ENCODE measurements at regions not wholly inside any gene's neighbourhood (a gene's known extent, or its start where the extent isn't known, plus 50 kb on each side); places are given as distances from the start of the nearest gene placed in this dataset.
"Not testable (repeated sequence)": the region's sequence is repeated elsewhere in the genome, so short reads cannot be mapped to it uniquely, and the experiment has no call there.

DNA sequence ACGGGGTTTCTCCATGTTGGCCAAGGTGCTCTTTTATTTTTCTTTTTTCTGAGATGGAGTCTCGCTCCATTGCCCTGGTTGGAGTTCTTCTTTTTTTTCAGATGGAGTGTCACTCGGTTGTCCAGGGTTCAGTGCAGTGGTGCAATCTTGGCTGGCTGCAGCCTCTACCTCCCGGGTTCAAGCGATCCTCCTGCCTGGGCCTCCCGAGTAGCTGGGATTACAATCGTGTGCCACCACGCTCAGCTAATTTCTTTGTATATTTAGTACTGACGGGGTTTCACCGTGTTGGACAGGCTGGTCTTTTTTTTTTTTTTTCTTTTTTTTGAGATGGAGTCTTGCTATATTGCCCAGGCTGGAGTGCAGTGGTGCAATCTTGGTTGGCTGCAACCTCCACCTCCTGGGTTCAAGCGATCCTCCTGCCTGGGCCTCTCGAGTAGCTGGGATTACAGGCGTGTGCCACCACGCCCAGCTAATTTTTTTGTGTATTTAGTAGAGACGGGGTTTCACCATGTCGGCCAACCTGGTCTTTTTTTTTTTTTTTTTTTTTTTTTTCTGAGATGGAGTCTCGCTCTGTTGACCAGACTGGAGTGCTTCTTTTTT is 2810.1 kb downstream of the RPIA start:
- TF ChIP-seq, protein P1, sequence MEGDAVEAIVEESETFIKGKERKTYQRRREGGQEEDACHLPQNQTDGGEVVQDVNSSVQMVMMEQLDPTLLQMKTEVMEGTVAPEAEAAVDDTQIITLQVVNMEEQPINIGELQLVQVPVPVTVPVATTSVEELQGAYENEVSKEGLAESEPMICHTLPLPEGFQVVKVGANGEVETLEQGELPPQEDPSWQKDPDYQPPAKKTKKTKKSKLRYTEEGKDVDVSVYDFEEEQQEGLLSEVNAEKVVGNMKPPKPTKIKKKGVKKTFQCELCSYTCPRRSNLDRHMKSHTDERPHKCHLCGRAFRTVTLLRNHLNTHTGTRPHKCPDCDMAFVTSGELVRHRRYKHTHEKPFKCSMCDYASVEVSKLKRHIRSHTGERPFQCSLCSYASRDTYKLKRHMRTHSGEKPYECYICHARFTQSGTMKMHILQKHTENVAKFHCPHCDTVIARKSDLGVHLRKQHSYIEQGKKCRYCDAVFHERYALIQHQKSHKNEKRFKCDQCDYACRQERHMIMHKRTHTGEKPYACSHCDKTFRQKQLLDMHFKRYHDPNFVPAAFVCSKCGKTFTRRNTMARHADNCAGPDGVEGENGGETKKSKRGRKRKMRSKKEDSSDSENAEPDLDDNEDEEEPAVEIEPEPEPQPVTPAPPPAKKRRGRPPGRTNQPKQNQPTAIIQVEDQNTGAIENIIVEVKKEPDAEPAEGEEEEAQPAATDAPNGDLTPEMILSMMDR (IDR thresholded peaks at IDR 0.05): not testable (repeated sequence)
- TF ChIP-seq POLR2A (IDR thresholded peaks at IDR 0.05): not testable (repeated sequence)

All from adrenal gland (tissue), 5 donors.